ENCODE measurements at regions not wholly inside any gene's neighbourhood (a gene's known extent, or its start where the extent isn't known, plus 50 kb on each side); places are given as distances from the start of the nearest gene placed in this dataset.

DNA sequence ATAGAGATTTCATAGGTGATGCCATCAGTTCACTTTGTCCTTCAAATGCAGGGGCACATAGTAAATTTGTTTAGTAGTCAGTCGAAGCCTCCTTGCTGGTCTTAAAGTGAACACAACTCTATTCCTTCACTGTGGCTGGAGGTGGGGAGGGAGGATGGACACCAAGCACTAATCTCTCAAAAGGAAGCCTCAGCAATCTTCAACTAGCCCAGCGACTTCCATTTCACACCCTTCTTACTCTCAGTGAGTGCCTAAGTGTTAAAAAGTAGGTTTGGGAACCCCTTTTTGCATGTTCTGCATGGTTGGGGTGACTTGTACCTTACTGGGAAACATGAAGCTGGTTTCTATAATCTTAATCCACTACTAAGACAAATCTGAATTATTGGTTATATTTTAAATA, 96.0 kb upstream of the GUCY1A1 start:
- TF ChIP-seq CTCF (IDR thresholded peaks at IDR 0.05; ENCODE audit: low read depth, low read length, missing control alignments), result no peak
- no peak overlapping the region for H3K4me3 ChIP-seq (ENCODE audit: low read depth, low read length)
- in situ Hi-C loops (cut with HindIII; ENCODE audit: low sequenced_read_pairs), result no loop called here
- DNase-seq (ENCODE audit: low read depth), result no peak

- no peak for TF ChIP-seq CTCF (IDR thresholded peaks at IDR 0.05; ENCODE audit: low read depth, low read length, missing control alignments)
- in situ Hi-C loops (cut with HindIII; ENCODE audit: low sequenced_read_pairs), result no loop called here
- H3K4me3 ChIP-seq (ENCODE audit: low read depth, low read length), result no peak overlapping the region
- no peak for DNase-seq (ENCODE audit: low read depth)
Observed at GRCh38 chr4:155569960-155570515, 96.6 kb upstream of the GUCY1A1 start.

DNA sequence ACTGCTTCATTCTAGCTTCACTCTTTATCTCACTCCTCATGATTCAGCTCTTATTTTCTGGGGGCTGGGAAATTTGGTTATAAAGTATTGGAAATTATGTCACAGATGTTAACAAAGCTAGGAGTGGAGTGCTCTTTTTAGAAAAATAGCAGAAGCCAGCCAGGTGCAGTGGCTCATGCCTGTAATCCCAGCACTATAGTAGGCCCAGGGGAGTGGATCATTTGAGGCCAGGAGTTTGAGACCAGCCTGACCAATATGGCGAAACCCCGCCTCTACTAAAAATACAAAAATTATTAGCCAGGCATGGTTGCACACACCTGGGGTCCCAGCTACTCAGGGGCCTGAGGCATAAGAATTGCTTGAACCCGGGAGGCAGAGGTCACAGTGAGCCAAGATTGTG, 97.2 kb upstream of the GUCY1A1 start:
- no peak overlapping the region for H3K4me3 ChIP-seq (ENCODE audit: low read depth, low read length)
- no peak for DNase-seq (ENCODE audit: low read depth)
- in situ Hi-C loops (cut with HindIII; ENCODE audit: low sequenced_read_pairs), result no loop called here
- TF ChIP-seq CTCF (IDR thresholded peaks at IDR 0.05; ENCODE audit: low read depth, low read length, missing control alignments), result no peak

DNA sequence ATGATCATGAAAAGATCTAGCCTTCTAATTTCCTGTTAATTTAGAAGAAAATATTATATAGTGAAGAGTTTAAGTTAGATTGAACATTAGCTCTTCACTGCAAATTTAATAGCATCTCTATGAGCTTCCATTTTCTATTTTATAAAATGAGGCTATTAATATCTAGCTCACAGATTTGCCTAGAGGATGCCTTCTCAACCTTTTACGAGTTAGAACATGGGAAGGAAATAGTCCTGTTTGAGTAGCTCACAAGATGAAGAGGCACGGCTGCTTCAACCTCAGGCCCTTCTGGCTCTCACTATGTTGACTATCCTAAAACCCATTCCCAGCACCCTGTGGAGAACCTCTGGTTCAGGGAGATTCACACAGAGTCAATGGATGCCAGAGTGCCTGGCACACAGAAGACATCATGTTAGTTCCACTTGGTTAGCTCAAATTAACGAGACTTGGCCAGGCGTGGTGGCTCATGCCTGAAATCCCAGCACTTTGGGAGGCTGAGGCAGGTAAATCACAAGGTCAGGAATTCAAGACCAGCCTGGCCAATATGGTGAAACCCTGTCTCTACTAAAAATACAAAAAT, 97.9 kb upstream of the GUCY1A1 start:
- in situ Hi-C loops (cut with HindIII; ENCODE audit: low sequenced_read_pairs), result no loop called here
- no peak for TF ChIP-seq CTCF (IDR thresholded peaks at IDR 0.05; ENCODE audit: low read depth, low read length, missing control alignments)
- no peak overlapping the region for H3K4me3 ChIP-seq (ENCODE audit: low read depth, low read length)
- no peak for DNase-seq (ENCODE audit: low read depth)

GRCh38 chr4:155566354-155566753, 100.3 kb upstream of the GUCY1A1 start:
- in situ Hi-C loops (cut with HindIII; ENCODE audit: low sequenced_read_pairs), result no loop called here
- H3K4me3 ChIP-seq (ENCODE audit: low read depth, low read length), result no peak overlapping the region
- DNase-seq (ENCODE audit: low read depth), result no peak
- TF ChIP-seq CTCF (IDR thresholded peaks at IDR 0.05; ENCODE audit: low read depth, low read length, missing control alignments), result no peak

DNA sequence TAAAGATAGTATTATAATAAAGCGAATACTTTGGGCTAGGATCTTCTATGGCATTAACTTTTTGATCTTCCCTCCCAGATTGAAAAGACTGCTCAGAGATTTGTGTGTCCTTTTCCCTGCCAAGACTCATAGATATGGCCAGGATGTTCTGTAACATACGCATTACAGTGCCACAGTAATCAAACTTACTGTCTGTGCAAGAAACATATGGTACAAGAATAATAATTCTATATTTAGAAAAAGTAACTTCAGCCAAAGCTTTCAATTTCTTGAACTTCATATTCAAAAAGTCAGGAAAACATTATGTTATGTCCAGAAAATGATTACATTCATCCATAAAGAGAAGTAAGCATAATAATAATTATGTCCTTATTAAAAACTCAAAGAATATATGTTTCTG, 100.9 kb upstream of the GUCY1A1 start:
- in situ Hi-C loops (cut with HindIII; ENCODE audit: low sequenced_read_pairs), result no loop called here
- DNase-seq (ENCODE audit: low read depth), result no peak
- H3K4me3 ChIP-seq (ENCODE audit: low read depth, low read length), result no peak overlapping the region
- TF ChIP-seq CTCF (IDR thresholded peaks at IDR 0.05; ENCODE audit: low read depth, low read length, missing control alignments), result no peak
